SK-N-SH treated with all-trans-retinoic acid at 6 μM for 48 hours (cell line): ENCODE measurements at regions not wholly inside any gene's neighbourhood (a gene's known extent, or its start where the extent isn't known, plus 50 kb on each side); places are given as distances from the start of the nearest gene placed in this dataset.

Experiments
- ATAC-seq: fragments of 200-7000 bp; cut with Tn5 transposase; 3 replicates; pipeline ENCODE4 v1.9.1; 2020; ENCODE audit warnings: mild to moderate bottlenecking, moderate library complexity
- ARNTL ChIP-seq: fragments of 450-650 bp; formaldehyde crosslinking; IDR thresholded peaks from 2 replicates; pipeline ENCODE4 v1.5.0; 2020; ENCODE audit warnings: low read depth, mild to moderate bottlenecking, moderate library complexity, borderline replicate concordance
- BACH2 ChIP-seq: fragments of 250-450 bp; sonication (Bioruptor Pico); IDR thresholded peaks from 2 replicates; pipeline ENCODE4 v1.9.0; 2021; ENCODE audit warnings: mild to moderate bottlenecking, borderline replicate concordance
- CREB5 ChIP-seq: fragments of 250-450 bp; sonication (Bioruptor Pico); IDR thresholded peaks from 2 replicates; pipeline ENCODE4 v1.5.1; 2020; ENCODE audit warnings: low read depth, mild to moderate bottlenecking, moderate library complexity
- CSDC2 ChIP-seq: fragments of 250-450 bp; sonication (Bioruptor Pico); IDR thresholded peaks from 2 replicates; pipeline ENCODE4 v1.5.0; 2020; ENCODE audit warnings: mild to moderate bottlenecking, moderate library complexity
- ESRRG ChIP-seq: fragments of 250-450 bp; sonication (Bioruptor Pico); IDR thresholded peaks from 2 replicates; pipeline ENCODE4 v1.6.1; 2021; ENCODE audit warnings: mild to moderate bottlenecking
- GLIS3 ChIP-seq: fragments of 250-450 bp; sonication (Bioruptor Pico); IDR thresholded peaks from 2 replicates; pipeline ENCODE4 v1.5.0; 2020; ENCODE audit warnings: mild to moderate bottlenecking, moderate library complexity
- ISL1 ChIP-seq: fragments of 250-450 bp; sonication (Bioruptor Pico); IDR thresholded peaks from 2 replicates; pipeline ENCODE4 v2.1.2; 2022; ENCODE audit warnings: mild to moderate bottlenecking, moderate library complexity
- OSR1 ChIP-seq: fragments of 250-450 bp; sonication (Bioruptor Pico); IDR thresholded peaks from 2 replicates; pipeline ENCODE4 v1.8.0; 2022; ENCODE audit warnings: moderate library complexity, mild to moderate bottlenecking, inconsistent platforms
- PATZ1 ChIP-seq: fragments of 250-450 bp; sonication (Bioruptor Pico); IDR thresholded peaks from 2 replicates; pipeline ENCODE4 v1.8.0; 2020; ENCODE audit warnings: mild to moderate bottlenecking, moderate library complexity, borderline replicate concordance
- PPARA ChIP-seq: fragments of 250-450 bp; sonication (Bioruptor Pico); IDR thresholded peaks from 2 replicates; pipeline ENCODE4 v1.5.0; 2020; ENCODE audit warnings: mild to moderate bottlenecking, borderline replicate concordance
- RARB ChIP-seq: fragments of 250-450 bp; sonication (Bioruptor Pico); IDR thresholded peaks from 2 replicates; pipeline ENCODE4 v1.8.0; 2021; ENCODE audit warnings: mild to moderate bottlenecking, moderate library complexity
- SNAI2 ChIP-seq: fragments of 250-450 bp; sonication (Bioruptor Pico); IDR thresholded peaks from 2 replicates; pipeline ENCODE4 v1.5.0; 2020; ENCODE audit warnings: mild to moderate bottlenecking, moderate library complexity
- ZC3H10 ChIP-seq: fragments of 250-450 bp; sonication (Bioruptor Pico); IDR thresholded peaks from 2 replicates; pipeline ENCODE4 v1.5.1; 2021; ENCODE audit warnings: mild to moderate bottlenecking, moderate library complexity
- ZFP3 ChIP-seq: fragments of 250-450 bp; sonication (Bioruptor Pico); IDR thresholded peaks from 2 replicates; pipeline ENCODE4 v1.5.0; 2020; ENCODE audit warnings: mild to moderate bottlenecking, moderate library complexity
- ZFP30 ChIP-seq: fragments of 450-650 bp; formaldehyde crosslinking; IDR thresholded peaks from 2 replicates; pipeline ENCODE4 v1.5.0; 2022; ENCODE audit warnings: mild to moderate bottlenecking, moderate library complexity
- ZNF565 ChIP-seq: fragments of 450-650 bp; formaldehyde crosslinking; conservative IDR thresholded peaks from 2 replicates; pipeline ENCODE4 v1.5.0; 2020; ENCODE audit warnings: low read depth, mild to moderate bottlenecking, moderate library complexity
- ZNF70 ChIP-seq: fragments of 450-650 bp; formaldehyde crosslinking; IDR thresholded peaks from 2 replicates; pipeline ENCODE4 v1.5.0; 2020; ENCODE audit warnings: mild to moderate bottlenecking, moderate library complexity
- ZNF8 ChIP-seq: fragments of 450-650 bp; formaldehyde crosslinking; IDR thresholded peaks from 2 replicates; pipeline ENCODE4 v1.5.0; 2020; ENCODE audit warnings: mild to moderate bottlenecking, moderate library complexity
- TF ChIP-seq, protein P1 (sequence below): fragments of 250-450 bp; sonication (Bioruptor Pico); IDR thresholded peaks from 2 replicates; pipeline ENCODE4 v1.8.0; 2021; ENCODE audit warnings: low read depth, mild to moderate bottlenecking, moderate library complexity, borderline replicate concordance
- TF ChIP-seq, protein P2 (sequence below): fragments of 250-450 bp; sonication (Bioruptor Pico); IDR thresholded peaks from 2 replicates; pipeline ENCODE4 v1.5.0; 2020; ENCODE audit warnings: mild to moderate bottlenecking, moderate library complexity

- no peak for TF ChIP-seq ZFP3 (CRISPR knock-in tag)
- no peak for TF ChIP-seq ZNF565 (CRISPR knock-in tag)
- no peak for TF ChIP-seq ESRRG
- no peak for TF ChIP-seq ARNTL (CRISPR knock-in tag)
- TF ChIP-seq, protein P1, sequence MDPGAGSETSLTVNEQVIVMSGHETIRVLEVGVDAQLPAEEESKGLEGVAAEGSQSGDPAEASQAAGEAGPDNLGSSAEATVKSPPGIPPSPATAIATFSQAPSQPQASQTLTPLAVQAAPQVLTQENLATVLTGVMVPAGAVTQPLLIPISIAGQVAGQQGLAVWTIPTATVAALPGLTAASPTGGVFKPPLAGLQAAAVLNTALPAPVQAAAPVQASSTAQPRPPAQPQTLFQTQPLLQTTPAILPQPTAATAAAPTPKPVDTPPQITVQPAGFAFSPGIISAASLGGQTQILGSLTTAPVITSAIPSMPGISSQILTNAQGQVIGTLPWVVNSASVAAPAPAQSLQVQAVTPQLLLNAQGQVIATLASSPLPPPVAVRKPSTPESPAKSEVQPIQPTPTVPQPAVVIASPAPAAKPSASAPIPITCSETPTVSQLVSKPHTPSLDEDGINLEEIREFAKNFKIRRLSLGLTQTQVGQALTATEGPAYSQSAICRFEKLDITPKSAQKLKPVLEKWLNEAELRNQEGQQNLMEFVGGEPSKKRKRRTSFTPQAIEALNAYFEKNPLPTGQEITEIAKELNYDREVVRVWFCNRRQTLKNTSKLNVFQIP: no peak
- TF ChIP-seq SNAI2 (CRISPR knock-in tag): no peak
- TF ChIP-seq GLIS3 (CRISPR knock-in tag): no peak
- no peak for TF ChIP-seq ZC3H10 (CRISPR knock-in tag)
- no peak for TF ChIP-seq CREB5 (CRISPR knock-in tag)
- TF ChIP-seq RARB (CRISPR knock-in tag): no peak
- TF ChIP-seq, all 23 proteins: peak for 0
- no peak for ATAC-seq
These were observed 65.7 kb upstream of the STX18 start for GRCh38 chr4:4607336-4608213.

DNA sequence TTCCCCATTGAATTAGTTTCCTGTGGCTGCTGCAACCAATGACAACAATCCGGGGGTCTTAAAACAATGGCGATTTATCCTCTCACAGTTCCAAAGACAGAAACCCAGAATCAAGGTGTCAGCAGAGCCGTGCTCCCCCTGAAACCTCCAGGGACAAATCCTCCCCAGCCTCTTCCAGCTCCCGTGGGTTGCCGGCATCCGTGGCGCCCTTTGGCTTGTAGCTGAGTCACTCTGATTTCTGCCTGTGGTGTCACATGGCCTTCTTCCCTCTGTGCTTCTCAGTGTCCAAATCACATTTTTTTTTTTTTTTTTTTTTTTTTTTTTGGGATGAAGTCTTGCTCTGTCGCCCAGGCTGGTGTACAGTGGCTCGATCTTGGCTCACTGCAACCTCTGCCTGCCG is 64.5 kb upstream of the STX18 start:
- no peak for ATAC-seq
- TF ChIP-seq ESRRG: no peak
- TF ChIP-seq GLIS3 (CRISPR knock-in tag): no peak
- TF ChIP-seq ZNF70 (CRISPR knock-in tag): no peak
- no peak for TF ChIP-seq OSR1 (CRISPR knock-in tag)
- no peak for TF ChIP-seq ZC3H10 (CRISPR knock-in tag)
- TF ChIP-seq, protein P2, sequence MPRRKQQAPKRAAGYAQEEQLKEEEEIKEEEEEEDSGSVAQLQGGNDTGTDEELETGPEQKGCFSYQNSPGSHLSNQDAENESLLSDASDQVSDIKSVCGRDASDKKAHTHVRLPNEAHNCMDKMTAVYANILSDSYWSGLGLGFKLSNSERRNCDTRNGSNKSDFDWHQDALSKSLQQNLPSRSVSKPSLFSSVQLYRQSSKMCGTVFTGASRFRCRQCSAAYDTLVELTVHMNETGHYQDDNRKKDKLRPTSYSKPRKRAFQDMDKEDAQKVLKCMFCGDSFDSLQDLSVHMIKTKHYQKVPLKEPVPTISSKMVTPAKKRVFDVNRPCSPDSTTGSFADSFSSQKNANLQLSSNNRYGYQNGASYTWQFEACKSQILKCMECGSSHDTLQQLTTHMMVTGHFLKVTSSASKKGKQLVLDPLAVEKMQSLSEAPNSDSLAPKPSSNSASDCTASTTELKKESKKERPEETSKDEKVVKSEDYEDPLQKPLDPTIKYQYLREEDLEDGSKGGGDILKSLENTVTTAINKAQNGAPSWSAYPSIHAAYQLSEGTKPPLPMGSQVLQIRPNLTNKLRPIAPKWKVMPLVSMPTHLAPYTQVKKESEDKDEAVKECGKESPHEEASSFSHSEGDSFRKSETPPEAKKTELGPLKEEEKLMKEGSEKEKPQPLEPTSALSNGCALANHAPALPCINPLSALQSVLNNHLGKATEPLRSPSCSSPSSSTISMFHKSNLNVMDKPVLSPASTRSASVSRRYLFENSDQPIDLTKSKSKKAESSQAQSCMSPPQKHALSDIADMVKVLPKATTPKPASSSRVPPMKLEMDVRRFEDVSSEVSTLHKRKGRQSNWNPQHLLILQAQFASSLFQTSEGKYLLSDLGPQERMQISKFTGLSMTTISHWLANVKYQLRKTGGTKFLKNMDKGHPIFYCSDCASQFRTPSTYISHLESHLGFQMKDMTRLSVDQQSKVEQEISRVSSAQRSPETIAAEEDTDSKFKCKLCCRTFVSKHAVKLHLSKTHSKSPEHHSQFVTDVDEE (CRISPR knock-in tag): no peak
- TF ChIP-seq SNAI2 (CRISPR knock-in tag): no peak
- TF ChIP-seq BACH2 (CRISPR knock-in tag): no peak
- no peak for TF ChIP-seq PATZ1 (CRISPR knock-in tag)
- TF ChIP-seq CSDC2 (CRISPR knock-in tag): no peak
- no peak for TF ChIP-seq CREB5 (CRISPR knock-in tag)
- no peak for TF ChIP-seq ZNF565 (CRISPR knock-in tag)
- TF ChIP-seq ZNF8 (CRISPR knock-in tag): no peak
- TF ChIP-seq ISL1: no peak
- TF ChIP-seq ZFP30 (CRISPR knock-in tag): no peak
- TF ChIP-seq PPARA (CRISPR knock-in tag): no peak
- TF ChIP-seq, protein P1: no peak
